Superior temporal gyrus (tissue), 1 donor: ENCODE measurements at regions not wholly inside any gene's neighbourhood (a gene's known extent, or its start where the extent isn't known, plus 50 kb on each side); places are given as distances from the start of the nearest gene placed in this dataset.

ENCODE experiments used
- DNase-seq: peaks from one replicate; pipeline ENCODE4 v3.0.0-alpha.2; 2016; ENCODE audit errors: extremely low spot score

DNA sequence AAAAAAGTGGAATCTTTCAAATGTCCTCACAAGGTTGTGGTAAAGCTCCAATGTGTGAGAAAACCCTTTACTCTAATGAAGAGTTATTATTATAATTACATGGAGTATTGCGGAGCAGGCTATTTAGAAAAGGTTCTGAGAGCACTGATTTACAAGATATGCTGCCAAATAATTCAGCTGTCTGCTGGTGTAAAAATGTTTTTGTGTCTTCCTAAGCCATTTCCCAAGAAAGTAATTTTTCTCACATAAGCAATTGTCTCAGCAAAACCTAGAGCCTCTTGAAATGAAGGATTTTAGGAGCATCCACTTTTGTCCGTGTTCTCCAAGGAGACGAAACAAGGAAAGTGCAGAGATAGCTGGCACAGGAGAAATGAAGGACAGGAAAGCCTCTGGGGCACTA, 229.6 kb upstream of the STARD13 start:
- DNase-seq, result no peak

DNA sequence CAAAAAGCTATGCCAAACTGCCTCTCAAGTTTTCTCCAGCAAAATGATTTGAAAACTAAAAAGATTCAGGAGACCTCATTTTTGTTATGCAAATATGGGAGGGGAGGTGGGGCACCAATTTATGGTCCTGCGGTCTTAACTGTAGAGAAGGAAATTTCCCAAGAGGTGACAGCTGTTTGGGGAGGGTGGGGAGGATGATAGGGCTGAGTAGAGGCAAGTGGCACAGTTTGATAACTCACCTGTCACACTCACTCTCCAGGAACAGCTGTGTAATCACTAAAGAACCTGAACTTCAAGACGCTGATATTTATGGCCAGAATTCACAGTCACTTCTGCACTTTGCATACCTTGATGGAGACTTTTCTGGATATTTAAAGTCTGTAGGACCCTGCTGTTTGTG, 232.9 kb upstream of the STARD13 start:
- no peak for DNase-seq

DNA sequence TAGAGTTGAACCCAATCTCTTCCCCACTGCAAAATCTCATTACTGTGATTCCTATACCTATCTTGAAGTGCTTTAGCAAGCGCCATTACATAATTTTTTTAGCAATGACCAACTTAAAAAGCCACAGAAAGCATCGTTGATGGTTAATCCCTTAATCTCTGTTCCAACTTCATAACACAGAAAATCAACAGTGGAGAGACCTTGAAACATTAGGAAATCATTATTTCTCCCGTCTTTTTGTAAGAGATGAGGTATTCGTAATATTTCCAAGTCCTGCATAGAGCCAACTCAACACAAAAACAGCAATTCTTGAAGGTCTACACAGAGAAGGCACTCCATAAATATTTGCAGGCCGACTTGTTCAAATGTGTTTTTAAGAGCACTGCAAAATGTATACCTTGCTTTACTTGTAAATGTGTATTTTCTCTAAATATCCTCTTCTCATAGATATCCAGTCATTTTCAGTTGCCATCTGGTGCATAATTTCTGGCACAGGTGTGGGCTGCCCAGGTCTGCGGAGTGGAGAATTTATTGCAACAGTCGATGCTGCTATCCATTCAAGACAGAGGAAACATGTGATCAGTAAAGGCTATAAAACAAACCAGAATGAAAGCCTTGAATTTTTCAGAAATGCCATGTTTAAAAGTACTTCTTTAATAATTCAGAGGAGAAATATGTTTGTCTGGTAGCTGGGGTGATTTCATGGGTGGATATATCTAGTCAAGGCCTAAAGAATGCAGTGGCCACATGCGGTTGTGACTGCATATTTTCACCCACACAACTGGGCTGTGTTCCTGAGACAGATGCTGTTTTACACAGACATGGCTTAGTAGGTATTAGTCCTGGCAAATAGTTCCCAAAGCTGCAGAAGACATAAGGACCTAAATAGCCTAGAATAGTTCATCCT, 234.3 kb upstream of the STARD13 start:
- no peak for DNase-seq

DNA sequence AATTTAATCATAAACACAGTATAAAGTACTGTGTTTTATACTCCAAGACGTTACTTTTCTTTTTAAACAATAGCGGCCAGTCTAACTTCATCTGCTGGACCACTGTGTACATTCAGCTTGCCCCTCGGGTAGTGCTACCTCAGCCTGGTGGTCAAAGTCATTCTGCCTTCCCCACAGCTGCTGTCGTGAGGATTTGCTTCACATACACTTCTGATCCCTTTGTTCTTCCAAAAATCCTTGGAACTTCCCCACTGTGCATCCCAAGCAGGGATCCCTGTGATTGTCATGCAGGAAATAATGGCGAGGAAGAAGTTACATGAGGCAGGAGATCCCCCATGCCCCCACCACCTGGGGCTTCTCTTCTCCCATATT, 234.9 kb upstream of the STARD13 start:
- DNase-seq, result no peak

DNA sequence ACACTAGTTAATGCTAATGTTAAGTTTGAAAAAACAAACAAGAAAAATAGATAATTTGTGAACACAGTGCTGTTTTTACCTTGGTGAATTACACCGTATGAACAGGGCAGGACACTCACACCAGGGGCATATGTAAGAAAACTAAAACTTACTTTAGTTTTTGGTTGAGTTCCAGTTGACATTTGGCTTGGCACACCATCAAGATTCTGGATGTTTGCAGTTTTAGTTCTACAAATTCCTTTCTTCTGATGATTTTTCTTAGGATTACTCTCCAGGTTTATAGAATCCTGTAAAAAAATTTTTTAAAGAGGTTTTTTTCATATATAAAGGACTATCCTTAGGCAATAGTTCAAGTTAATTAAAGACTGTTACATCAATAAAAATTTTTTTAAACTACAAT, 238.5 kb upstream of the STARD13 start:
- DNase-seq, result no peak

DNA sequence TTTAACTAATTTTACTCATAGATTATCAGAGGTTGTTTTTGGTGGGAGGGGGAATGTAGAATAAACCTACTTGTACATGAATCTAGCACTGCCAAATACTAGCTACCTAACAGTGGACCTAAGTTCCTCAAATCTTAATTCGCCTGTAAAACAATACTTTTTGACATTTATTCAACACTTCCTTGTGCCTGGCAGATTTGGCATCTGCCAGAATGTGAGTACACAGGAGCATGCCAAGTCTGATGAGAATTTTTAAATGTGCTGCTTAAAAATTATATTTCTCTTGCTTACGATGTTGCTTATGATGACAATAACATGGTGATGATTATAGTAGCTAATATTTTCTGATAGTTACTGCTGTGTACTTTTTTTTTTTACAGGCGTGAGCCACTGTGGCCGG, 240.2 kb upstream of the STARD13 start:
- DNase-seq, result no peak

DNA sequence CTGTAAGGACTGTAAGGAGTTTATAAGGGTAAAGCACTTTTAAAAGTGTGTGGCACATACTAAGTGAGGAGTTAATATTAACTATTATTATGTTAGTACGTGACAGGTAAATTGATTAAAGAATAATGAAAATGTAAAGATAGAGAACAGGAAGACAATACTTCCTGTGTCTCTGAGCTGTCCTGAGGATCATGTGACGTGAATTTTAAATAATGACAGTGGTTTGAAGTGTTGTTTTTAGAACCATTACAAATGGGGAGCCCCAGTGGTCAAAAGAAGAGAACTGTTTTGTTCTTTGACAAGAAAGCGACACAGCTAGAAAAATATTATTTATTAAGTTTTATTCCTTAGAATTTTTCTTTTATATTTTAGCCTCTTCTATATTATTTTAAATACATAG, 241.2 kb upstream of the STARD13 start:
- no peak for DNase-seq

DNA sequence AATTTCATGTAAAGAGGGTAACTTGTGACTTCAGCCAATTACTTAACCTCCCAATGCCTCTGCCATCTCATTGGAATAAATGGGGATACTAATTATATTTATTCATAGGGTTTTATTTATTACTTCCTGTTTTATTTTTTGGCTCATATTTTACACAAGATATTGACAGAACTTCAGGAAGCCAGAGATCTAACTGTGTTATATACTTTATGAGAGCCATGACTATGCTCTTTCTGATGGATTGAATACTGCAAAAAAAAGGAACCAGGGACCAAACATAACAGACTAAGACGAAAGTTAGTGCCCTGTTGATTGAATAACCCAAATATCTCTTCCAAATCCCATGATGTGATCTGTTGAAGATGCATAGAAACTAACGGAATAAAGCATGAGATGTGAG, 243.3 kb upstream of the STARD13 start:
- DNase-seq, result no peak

DNA sequence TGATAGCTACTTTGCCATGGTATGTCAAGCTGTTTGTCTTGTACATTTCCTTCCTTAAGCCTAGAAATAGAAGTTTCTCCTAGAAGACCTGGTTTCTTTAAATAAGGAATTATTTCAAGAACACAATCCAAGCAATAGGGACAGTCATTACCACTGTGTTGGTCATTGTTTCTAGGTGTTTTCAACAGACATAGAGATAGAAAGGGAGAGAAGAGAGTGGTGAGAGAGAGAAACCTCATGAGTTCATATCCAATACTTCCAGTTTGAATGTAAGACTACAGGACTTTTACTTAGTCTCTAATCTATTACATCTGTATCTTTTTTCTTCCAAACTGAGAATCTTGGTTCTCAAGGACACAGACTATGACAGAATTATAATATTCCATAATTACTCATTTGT, 245.9 kb upstream of the STARD13 start:
- no peak for DNase-seq

DNA sequence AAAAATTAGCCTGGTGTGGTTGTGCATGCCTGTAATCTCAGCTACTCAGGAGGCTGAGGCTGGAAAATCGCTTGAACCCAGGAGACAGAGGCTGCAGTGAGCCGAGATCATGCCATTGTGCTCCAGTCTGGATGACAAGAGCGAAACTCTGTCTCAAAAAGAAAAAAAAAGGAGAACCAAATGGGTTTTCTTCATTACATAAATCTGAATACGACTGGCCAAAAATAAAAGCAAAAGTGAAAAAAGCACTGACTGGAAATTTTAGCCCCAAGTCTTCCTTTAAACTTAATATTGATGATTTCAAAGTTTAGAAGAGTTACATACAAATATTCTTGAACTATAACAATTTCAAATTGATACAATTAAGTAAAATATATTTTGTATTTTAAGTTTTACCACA, 249.5 kb upstream of the STARD13 start:
- DNase-seq, result no peak

DNA sequence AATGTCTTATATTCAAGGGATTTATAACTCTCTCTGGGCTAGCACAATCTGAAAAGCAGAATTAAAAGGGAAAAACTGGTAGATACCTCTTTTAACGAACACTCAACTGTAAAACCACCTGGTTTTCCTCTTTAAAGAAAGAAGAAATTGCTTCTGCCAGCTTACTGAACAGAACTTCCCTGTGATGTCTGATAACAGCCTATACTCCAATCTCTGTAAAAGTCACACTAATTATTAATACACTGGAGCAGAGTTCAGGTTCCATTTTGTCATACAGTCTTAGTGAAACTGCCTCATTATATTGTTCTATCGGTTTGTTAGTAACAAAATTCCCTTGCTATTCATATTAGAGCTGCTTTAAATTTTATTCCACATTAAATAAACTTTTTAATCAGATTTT, 251.0 kb upstream of the STARD13 start:
- DNase-seq, result peak; percentile 74

DNA sequence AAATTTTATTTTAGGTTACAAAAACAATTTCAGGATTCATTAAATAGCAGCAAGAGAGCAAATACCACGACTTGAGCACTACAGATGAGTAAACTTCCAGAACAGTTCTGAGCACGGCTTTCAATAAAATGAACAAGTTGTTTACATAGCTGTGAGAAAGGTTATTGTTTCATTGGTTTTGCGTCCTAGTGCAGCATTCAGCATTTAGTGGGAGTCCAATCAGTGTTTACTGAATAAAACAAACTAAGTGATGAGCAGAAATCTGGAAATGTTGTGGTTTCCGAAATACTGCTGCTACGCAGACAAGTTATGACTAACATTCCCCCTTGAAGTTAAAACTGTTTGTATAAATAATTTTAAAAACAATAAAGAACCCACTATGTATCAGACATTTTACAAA, 251.5 kb upstream of the STARD13 start:
- no peak for DNase-seq

DNA sequence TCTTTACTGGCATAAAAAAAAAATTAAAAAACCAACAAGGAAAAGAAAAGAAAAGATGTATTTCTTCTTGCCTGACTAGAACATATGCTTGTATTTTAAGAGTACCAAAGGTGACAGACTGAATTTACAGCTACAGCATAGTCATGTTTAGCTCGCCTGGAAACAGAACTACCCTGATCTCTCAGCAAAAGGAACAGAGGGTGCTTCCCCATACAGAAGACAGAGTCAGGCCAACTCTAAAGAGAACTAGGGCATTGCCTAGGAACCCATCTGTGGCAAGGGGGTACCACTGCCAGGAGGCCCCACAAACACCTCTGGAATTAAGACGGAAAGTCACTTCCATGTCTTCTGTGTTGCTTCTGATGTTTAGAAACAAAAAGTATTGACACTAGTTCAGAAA, 252.1 kb upstream of the STARD13 start:
- DNase-seq, result peak; percentile 74

DNA sequence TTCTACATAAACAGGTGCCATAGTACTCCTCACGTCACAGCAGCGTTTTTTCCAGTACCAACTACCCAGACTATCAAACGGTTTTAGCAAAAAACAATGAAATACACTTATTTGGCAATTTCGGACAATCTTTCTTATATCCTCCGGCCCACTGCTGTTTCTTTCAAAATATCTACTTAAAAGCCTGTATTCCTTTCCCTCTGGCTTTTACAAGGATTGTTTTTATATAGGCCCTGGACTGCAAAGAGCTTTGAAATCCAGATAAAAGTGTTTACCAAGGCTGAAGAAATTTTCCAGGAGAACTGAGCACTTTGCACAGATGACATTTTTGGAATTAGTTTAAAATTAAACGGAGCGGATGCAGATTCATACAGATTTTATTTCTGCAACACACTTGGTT, 255.9 kb upstream of the STARD13 start:
- peak; percentile 71 for DNase-seq

DNA sequence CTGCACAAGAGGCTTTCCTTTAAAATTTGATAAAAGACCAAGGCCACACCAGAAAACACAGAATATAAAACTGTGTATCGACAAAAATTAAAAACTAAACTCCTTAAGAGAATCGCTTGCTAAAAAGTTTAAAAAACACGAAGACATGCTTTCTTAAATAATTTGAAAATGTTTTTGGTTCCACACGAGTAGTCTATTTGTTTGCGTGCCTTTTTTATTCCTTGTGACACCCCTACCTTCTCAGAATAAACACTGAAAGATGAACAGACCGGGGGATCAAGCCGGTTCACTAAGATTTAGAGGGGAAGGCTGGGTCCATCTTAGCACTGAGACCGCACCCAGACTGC, 256.4 kb upstream of the STARD13 start:
- no peak for DNase-seq

DNA sequence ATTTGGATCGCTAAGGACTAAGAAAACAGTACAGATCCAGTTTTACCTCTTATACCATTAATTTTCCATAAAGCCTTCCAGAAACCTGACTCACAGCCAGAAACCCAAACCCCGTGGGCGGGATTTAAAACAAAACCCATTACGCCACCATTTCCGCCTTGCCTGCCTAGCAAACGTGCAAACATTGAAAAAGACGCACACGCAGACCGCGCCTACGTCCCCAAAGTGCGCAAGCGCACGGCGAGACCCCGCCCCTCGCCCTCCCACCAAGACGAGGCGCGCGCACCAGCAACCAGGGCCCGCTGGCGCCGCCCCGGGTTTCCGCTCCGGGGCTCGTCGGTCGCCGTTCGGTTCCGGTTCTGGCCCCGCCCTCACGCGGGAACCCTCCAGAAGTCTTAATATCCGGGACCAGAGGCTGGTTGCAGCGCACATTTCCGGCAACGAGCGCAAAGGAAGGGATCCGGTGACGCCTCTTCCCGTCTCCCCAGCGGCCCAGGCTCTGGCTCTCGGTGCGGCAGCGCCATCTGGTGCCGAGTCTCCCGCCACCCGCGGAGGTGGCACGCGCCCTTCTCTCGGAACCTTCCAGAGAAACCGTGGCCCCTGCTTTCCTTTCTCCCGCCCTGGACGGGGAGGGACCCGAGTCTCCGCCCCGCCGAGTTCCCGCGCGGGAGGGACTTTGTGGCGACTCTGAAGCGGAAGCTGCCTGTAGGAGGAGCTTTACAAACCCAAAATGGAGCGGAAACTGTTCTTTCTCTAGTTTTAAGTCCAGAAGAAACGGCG, 256.9 kb upstream of the STARD13 start:
- DNase-seq, result peak; percentile 98

DNA sequence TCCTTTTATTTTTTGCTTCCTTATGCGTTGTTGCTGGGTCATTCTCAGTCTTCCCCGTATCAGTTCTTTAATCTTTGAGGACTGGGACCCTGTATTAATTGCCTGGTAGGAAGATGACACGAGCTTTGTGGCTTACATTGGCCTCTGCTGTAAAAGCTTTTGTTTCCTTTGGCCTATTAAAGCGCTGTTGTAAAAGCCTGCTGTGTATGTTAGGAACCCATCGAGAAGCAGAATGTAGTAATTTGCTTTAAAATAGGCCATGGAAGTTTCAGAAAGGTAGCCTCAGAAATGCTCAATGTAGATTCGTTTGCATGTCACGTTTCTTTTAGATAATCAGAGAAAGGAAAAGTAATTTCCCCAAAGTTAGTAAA, 257.5 kb upstream of the STARD13 start:
- DNase-seq, result no peak

DNA sequence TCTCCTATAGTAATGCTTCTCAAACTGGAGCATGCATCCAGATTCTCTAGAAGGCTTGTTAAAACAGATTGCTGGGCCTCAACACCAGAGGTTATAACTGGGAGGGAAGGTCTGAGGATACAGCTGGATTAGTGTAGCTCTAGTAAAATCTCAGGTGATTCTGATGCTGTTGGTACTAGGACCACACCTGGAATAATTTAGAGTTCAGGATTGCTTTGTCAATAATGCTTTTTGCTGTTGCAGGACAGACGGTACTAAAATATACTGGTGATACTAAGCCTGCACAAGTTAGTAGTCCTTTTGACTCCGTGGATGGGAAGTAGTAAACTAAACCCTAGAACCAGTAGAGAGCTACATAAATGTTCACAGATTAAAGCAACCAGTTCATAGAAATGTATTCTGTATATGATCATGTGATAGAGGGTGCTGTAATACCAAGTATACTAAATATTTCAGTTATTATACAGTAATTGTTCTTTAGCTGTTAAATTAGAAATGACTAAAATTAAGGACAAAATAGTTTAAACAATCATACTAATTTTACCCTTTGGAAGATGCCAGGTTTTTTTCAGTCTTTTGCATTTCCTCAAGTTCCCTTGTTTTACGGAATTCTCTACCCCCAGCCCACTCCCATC, 258.2 kb upstream of the STARD13 start:
- DNase-seq, result peak; percentile 72

DNA sequence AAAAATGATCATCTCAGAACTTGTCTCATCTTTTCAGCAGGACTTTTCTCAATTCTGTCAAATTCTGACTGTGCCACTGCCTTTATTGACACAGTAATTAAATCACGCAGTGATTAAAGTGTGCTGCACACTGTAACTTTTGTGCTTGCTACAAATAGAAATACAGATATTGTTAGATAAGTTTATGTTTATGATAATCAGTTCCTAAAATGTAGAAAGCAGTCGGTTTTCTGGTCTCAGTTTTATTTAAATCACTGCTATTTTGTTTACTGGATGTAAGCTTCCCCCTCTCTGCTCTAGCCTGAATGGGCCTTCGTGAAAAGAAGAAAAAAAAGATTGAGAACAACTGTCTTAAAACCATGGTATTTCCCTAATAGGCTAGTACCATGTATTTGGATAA, 258.8 kb upstream of the STARD13 start:
- peak; percentile 65 for DNase-seq

DNA sequence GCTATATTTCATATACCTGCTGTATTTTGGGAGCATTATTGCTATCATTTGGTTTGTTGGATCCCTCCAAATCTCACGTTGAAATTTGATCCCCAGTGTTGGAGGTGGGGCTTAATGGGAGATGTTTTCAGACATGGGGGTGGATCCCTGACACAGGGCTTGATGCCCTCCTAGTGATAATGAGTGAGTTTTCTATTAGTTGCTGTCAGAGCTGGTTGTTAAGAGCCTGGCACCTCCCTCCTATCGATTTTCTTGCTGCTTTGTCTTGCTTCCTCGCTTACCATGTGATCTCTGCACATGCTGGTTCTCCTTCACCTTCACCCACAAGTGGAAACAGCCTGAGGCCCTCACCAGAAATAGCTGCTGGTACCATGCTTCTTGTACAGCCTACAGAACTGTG, 259.9 kb upstream of the STARD13 start:
- no peak for DNase-seq

DNA sequence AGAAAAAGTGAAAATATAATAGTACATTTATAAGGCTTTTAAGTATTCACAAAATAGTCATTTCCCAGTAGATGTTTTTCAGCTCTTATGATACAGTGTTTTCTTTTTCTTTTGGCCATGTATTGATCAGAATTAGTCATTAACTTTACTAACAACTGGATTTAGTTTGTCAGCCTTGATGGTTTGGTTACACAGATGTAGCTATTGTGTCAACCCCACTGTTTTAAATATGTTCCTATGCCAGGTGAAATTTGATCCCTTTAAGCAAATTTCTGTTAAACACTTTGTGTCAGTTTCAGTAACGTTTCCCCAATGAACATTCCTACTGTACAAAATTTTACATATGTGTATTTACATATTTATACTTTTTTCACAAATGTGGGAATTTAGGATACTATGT, 261.5 kb upstream of the STARD13 start:
- no peak for DNase-seq

DNA sequence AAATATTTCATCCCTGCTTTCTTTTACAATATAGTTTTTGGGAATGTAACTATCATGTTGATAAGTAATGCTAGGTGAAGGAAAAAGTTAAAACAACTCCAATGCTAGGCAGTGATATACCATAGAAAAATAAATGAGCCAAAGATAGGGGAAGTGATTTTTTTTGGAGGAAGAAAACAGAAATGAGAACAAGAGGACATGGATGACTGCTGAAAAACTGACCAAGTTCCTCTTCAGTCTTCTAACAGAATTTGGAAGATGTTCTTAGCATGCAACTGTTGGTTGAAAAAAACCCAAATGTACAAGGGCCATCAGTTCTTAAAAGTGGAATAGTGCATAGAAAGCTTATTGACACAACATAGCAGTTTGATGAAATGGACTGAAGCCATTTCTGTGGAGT, 262.5 kb upstream of the STARD13 start:
- DNase-seq, result peak; percentile 24

DNA sequence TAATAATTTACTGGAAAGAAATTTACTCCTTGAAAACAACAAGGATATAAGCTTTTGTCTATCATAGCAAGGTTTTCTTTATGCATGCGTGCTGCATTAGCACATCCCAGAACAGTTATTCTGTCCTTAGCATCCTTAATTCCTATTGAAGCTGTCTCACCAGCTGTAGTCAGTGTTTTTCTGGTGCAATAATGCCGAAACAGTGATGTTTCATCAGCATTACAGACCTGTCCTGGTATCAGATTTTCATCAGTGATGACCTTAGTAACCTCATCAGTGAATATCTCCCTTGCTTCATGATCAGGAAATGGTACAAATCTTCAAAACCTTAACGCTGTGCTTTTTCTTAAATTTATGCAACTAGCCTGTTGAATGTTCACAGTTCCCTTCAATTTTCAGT, 264.7 kb upstream of the STARD13 start:
- no peak for DNase-seq
